Activated CD4-positive, alpha-beta T cell treated with anti-CD3 and anti-CD28 coated beads, Interleukin-2, amount 50 U/mL, for 16 hours (primary cell): ENCODE measurements at regions not wholly inside any gene's neighbourhood (a gene's known extent, or its start where the extent isn't known, plus 50 kb on each side); places are given as distances from the start of the nearest gene placed in this dataset.
A peak's percentile ranks its signal among the peaks of the same experiment; 100 is the strongest.
"Not testable (repeated sequence)": the region's sequence is repeated elsewhere in the genome, so short reads cannot be mapped to it uniquely, and the experiment has no call there.

ENCODE experiments used
- DNase-seq: peaks from one replicate; pipeline ENCODE4 v3.0.0-alpha.2; 2020

DNA sequence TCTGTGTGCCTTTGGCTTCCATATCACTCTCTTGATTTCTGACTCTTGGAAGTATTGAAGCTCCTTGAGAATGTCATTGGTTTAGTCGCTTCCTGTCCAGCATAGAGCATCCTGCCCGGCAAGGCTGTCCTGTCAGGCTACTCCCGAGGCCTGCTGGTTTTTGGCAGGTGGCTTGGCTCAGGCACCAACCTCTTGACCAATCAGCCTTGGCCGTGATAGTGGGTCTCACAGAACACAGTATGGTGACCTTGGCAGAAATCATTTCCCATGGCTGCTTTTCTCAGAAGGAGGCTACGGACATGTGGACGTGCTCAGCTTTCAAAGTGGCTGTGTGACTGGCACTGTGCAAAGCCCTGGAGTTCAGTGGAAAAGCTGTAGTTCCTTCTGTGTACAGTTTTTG is 516.9 kb downstream of the REEP3 start:
- no peak for DNase-seq

DNA sequence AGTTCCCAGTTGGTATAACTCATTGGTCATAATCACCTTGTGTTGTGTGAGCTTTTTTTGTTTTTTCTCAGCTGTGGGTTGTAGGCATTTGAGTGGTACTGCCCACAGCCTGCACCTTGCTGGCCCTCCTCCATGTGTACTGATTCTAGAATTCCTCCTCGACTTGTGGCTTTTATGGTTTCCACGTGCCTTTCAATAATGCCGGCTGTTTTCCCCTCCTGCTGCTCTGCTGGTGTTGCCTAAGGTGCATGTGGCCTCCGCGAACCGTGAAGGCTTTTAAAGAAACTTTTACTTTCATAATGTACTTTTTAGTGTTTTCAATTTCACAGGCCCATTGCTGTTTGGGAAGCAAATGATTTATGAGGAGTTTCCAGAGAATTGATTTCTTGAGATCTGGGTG is 518.0 kb downstream of the REEP3 start:
- no peak for DNase-seq

DNA sequence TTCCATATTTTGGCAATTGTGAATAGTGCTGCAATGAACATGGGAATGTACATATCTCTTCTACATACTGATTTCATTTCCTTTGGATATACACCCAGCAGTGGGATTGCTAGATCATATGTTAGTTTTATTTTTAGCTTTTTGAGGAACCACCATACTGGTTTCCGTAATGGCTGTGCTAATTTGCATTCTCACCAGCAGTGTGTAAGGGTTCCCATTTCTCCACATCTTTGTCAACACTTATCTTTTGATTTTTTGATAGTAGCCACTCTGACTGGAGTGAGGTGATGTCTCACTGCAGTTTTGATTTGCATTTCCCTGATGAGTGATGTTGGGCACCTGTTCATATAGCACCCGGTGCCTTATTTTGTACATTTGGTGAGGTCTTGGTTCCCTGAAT is 519.6 kb downstream of the REEP3 start:
- no peak for DNase-seq

DNA sequence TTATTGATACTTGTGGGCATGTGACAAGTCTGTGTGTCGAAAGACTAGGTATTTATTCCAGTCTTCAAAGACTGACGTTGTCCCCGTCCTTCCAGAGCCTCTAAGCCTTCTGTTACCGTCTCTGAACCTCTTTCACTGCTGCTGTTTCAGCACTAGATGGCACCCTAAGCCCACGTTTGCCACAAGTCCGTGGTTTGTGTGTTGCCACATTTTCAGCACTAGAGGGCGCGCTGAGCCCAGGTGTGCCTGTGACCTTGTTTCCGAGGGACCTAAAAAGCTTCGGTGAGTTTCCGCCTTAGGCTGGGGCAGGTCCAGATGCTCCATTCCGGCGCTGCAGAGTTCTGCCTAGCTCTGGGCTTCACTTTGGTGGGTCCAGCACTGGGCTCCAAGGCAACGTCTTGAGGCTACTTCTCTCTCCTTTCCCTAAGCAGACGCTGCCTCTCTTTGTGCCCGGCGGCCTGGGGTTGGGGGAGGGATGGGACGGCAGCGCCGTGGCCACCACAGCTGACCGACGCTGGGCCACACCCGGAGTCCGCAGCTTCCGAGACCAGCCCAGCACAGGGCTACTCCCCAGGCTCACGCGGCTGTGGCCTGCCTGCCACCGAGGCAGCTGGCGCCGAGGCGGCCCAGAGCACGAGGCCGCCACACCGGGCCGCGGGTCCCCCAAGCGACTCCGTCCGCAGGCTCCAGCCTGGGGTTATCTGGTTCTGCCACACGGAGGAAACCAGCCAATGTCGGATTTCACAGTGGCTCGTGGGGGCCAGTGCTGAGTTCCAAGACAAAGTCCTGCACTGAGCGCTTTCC is 520.2 kb downstream of the REEP3 start:
- DNase-seq: peak; percentile 87

DNA sequence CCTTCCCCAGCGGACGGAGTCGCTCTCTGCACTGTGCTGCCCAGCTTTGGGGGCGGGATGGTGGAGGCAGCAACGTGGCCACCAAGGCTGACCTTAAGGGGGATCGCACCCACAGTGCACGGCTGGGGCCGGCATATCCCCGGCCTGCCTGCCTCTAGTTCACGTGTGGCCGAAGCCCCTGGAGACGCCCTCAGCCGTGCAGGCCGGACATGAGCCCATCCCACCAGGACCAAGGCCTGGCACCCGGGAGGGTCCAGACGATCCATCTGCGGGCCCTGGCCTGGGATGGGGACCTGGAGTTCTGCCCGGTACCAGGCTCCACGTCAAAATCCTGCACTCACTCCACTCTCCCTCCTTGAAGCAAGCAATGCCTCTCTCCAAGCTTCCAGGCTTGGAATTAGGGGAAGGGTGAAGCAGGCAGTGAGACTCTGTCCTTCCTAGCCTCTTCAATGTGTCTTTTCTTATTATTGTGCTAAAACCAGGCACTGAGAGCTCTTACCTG is 520.8 kb downstream of the REEP3 start:
- no peak for DNase-seq

DNA sequence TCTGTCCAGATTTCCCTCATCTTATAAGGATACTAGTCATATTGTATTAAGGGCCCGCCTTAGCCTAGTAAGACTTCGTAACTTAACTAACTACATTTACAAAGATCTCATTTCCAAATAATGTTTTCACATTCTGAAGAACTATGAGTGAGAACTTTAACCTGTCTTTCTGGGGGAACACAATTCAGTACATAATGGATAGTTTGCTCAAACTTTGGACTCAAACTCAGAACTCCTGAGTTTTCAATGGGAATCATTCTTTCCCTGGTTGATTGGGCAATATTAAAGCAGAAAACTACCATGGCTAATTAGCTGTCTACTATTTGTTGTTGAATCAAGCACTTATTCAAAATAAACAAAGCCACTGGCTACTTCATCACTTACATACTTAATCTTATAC is 522.9 kb downstream of the REEP3 start:
- DNase-seq: no peak

DNA sequence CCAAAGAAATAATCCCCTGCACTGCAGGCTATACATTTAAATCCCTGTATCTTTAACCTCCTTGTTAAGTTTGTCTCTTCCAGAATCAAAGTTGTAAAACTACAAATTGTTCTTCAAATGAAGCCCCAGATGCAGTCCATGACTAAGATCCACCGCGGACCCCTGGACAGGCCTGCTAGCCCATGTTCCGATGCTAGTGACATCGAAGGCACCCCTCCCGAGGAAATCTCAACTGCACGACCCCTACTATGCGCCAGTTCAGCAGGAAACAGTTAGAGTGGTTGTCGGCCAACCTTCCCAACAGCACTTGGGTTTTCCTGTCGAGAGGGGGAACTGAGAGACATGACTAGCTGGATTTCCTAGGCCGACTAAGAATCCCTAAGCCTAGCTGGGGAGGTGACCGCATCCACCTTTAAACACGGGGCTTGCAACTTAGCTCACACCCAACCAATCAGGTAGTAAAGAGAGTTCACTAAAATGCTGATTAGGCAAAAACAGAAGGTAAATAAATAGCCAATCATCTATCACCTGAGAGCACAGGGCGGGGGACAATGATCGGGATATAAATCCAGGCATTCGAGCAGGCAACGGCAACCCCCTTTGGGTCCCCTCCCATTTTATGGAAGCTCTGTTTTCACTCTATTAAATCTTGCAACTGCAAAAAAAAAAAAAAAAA is 523.9 kb downstream of the REEP3 start:
- not testable (repeated sequence) for DNase-seq

DNA sequence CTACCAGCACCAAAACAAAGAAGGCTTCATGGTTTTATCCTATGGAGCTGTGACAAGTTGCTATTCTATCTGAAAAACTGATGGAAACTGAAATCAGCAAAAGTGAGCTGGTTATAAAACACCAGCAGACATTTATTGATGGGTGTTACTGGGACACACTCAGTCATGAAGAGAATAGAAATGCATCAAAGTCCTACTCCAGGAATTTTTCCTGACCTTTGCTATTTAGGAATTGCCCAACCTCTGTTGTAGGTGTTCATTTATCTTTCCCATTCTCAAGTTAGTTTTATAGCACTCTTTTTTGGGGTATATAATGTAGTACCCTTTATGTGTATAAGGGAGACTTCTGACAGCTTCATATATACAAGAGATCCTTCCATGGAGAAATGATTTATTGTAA is 533.2 kb downstream of the REEP3 start:
- no peak for DNase-seq

DNA sequence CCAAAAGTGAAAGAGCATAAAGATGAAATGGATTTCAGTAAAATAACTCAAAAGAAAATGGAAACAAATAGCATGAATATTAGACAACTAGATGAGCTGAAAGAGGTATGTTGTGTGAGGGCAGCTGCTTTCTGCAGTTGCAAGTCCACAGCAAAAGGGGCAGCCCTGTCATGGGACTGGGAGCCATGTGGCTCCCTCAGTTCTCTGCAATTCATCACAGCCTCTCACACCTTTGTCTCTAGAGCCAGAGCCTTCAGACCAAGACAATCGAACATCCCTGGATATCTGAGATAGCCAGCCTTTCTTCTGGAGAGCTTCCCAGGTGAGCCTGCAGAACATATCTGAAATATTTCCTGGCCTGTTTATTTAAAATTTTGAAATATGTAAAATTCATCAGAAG is 538.7 kb downstream of the REEP3 start:
- no peak for DNase-seq

DNA sequence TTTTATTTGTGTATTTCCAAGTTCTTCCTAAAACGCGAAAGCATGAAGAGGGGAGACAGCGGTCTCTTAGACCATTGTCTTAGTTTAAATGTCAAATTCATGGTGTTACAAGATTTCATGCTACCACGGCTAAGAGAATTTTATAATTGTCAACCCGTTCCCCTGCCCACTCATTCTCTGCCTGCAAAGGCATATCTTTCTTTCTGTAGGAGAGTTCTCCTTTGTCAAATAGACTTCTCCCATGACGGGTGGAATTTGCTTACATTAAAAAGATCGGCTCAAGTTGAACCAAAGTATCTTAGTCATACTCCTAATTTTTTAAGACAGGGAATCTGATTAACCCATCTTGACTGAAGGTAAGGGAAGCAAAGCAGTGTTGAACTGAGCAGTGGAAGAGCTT is 539.2 kb downstream of the REEP3 start:
- no peak for DNase-seq

DNA sequence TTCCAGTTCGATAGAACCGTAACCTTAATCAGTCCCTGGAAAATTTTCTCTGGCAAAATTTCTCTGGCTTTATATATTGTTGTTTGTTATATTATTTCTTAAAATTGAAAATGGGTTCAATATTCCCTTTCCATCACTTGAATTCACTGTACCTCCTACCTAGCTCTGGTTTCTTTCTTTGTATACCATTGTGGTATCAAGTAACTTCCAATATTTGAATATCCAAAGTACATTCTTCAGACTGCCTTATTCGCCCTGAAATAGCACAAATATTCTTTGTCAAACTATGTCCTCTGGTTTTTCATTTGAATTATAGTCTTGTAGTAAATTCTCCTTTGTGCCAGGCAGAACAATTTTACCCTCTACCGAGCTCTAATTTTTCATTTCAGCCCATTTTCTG is 541.6 kb downstream of the REEP3 start:
- DNase-seq: no peak

DNA sequence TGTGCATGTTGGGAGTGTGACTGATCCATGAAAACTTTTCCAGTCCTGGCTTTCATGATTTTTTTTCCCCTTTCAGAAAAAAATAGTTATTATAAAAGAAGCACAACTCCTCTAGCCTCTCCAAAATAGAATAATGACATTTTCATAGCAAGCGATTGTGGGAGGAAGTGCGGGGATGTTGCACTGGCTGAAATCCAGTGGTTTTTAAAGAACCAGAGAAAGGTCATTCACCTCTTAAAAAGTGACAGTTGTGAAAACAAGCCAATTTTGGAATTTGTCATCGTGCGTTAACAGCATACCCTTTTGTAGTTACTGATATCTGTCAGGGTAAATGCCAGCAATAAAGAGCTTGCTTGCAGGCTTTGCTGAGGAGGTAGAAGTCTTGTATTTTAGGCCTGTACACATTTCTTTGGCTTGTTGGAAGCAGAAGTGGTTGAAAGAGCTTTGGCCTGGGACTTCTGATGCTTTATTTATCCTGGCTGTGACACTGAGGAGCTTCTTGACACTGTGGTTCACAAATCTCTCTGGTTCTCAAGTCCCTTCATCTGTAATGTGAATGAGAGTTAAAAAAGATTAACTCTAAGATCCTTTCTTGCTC is 545.9 kb downstream of the REEP3 start:
- DNase-seq: no peak

DNA sequence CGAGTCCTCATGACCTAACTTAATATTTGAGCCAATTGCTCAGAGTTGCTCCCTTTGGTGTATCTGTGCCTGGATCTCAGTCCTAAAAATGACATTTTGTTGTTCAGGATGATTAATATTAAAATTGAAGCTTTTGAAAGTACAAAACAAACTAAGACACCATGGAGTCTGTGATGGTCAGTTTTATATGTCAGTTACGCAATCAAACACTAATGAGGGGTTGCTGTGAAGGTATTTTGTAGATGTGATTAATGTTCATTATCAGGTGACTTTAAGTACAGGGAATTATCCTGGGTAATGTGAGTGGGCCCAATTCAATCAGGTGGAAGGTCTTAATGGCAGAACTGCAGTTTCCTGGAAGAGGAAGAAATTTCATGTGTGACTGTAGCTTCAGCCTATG is 546.7 kb downstream of the REEP3 start:
- DNase-seq: no peak

DNA sequence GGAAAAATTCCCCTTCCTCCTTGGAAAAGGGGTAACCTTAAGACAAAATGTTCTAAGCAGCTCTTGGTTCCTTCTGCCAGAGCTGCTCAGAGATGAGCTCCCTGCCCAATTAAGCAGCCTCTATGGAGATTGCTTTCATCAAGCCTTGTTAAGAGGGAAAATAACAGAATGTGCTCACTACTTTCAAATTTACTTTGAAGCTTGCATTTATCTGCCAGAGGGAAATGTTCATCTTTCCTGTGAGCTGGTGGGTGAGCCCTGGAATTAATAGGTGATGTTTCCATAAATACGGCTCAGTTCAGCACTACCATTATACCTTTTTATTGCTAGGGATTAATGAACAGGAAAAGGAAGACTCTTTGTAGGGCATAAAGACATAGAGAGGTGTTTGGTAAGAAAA is 549.0 kb downstream of the REEP3 start:
- DNase-seq: no peak

DNA sequence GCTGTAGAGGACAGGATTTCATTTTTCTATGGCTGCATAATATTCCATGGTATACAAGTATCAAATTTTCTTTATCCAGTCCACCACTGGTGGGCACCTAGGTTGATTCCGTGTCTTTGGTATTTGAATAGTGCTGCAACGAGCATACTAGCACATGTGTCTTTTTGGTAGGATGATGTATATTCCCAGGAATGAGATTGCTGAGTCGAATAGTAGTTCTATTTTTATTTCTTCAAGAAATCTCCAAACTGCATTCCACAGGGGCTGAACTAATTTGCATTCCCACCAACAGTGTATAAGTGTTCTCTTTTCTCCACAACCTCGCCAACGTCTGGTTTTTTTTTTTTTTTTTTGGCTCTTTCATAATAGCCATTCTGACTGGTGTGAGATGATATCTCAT is 550.0 kb downstream of the REEP3 start:
- no peak for DNase-seq

DNA sequence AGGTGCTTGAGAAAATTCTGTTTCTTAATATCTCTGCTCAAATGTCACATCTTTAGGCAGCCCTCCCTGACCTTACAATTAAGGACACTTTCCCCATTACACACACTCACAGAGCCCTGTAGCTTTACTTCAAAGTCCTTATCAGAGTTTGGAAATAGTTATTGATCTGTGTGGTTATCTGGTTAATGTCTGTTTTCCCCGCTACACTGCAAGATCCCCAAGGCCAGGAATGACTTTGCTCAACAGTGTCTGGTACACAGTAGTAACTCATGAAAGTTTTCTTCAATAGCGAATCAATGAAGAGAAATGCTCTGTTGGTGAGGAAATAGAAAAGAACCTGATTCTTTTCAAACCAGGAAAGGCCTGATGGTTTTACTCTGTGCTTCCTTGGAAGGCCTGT is 554.4 kb downstream of the REEP3 start:
- DNase-seq: no peak

DNA sequence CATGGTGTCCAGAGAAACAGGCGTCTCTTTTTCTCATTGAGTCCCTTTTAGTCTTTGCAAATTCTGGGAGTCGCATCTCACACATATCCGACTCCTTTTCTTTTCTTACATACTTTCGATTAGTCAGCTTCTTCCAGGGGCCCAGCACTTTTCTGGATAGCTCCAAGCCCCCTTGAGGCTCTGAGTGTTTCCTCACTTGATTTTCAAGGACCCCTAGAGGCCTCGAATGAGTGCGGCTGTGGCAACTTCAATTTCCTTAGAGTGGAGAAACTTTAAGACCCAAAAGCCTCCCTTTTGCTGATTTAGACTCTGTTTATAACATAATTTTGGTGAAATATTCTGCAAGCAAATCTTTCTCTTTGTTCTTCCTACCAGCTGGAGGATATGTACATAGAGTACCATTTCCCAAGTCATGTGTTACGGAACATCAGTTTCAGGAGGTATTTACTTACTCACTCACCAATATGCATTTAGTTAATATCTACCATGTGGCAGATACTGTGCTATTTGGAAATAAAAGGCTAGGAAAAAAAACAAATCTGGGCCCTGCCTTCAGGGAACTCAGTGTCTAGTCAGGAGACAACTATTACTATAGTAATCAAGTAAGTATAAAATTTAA is 555.2 kb downstream of the REEP3 start:
- no peak for DNase-seq

DNA sequence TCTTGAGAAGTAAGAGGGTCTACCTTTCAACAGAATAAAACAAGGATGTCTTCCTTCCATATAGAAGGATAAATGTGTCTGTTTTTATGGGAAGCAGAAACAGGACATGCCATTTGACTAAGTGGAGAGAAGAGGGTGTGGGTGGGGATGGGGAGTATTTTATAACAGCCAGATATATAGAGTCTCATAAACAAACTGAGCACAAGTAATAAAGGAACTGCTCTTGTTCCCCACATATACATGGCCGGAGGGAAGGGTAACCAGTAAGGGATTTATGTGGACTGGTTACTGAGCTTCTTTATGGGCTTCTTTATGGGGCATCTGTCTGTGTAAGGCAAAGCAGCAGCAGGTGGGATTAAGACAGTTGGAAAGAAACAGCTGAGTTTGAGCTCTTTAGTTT is 558.1 kb downstream of the REEP3 start:
- no peak for DNase-seq

DNA sequence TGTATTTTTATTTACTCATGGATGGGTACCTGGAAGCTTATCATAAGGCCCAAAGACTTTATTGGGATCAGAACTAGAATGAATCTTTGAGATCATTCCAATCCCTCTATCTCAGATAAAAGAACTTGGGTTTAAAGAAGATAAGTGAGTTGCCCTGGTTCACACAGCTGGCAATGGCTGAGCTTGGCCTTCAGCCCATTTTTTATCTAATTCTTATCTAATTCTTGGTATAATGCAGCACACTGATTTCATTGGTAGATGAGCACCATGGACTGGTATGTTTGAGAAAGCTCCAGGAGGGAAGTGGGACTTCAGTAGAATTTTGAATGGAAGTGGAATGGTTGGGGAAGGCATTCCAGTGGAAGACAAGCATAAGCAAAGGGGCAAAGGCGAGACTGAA is 558.9 kb downstream of the REEP3 start:
- no peak for DNase-seq

DNA sequence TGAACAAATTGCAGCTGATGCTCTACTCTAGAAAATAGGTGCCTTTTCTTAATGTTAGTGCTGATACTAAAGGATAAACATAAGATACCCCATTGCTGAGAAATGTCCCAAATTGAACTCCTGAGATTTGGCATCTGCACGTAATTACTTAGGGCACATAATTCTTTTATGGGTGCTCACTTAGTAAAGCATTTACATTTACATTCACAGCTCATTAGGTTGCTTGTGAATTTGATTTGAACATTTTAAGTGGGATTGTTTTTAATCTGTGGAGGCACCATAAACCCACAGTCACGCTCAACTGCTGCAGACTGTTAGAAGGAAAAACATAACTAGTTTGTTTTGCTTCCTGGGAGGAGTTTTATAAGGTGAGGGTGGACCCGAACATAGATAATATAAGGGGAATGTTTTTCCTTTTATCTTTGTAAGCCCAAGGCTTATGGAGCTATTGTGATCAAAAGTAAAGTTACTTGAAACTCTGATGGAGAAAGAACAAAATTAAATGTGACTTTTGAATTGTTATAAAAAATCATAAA is 560.8 kb downstream of the REEP3 start:
- no peak for DNase-seq

DNA sequence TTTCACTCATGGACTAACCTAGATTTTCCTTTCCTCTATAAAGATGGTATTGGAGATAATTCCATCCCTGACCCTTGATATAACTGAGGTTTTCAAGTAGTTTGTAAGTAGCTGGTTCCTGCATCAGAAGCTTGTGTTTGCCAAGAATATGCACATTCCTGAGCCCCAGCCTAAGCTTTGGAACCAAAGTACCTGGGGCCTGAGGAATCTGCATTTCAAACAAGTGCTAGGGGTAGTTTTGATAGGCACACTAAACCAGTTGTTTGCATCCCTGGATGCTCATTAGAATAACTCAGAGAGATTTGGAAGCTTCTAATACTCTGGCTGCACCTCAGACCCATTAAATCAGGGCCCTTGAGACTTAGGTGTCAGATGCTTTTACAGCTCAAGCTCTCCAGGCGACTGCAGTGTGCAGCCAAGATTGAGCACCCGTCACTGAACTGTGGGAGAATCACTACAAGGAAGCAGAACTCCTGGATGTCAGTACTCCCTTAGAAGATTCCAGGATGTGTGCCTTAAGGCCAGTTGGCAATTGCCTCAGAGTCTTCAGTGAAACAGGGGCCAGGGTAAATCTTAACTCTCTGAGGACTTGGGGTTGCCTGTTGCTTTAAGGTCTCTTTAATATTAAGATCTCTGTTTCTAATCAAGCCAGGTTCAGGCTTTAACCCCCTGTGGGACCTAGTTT is 565.0 kb downstream of the REEP3 start:
- no peak for DNase-seq

DNA sequence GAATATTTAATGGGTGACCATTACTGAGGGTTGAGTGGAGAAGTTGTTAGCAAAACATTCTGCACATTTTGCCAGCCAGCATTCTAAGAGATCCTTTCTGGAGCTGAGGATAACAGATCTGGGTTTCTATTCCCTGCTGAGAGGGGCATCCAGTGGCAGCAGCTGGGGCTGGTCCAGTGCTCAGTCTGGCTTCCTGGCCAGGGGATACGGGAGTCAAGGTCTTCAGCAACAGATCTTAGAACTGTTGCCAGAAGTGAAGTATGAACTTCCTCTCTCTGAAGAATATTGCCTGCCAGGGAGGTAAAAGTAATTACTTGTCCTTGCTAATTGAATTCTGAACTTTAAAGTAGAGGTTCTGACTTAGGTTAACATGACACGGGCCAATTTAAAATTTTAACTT is 568.4 kb downstream of the REEP3 start:
- no peak for DNase-seq

DNA sequence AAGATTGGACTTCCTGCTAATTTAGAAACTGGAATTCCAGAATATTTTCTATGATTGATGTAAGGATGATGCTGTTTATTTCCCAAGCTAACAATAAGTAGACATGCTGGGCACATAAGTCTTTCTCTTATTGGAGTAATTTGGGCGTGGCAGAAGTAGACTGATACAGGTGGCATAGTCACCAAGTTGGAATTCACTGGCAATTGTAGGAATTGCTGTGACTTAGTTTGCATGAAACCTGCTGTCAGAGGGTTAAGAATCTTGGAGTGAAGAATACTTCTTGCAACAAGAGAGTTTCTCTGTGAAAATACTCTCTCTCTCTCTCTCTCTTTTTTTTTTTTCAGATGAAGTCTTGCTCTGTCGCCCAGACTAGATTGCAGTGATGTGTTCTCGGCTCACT is 569.7 kb downstream of the REEP3 start:
- DNase-seq: no peak
